ENCODE measurements at regions not wholly inside any gene's neighbourhood (a gene's known extent, or its start where the extent isn't known, plus 50 kb on each side); places are given as distances from the start of the nearest gene placed in this dataset.

- no peak for TF ChIP-seq RAD21 (conservative IDR thresholded peaks at IDR 0.05)
- no peak for TF ChIP-seq EZH2 (IDR thresholded peaks at IDR 0.05; ENCODE audit: borderline replicate concordance, insufficient read depth, low read length, poor library complexity, severe bottlenecking)
- TF ChIP-seq CTCF (IDR thresholded peaks at IDR 0.05; ENCODE audit: poor library complexity, severe bottlenecking), result no peak
- no peak for TF ChIP-seq TAF1 (IDR thresholded peaks at IDR 0.05; ENCODE audit: low read depth)
- TF ChIP-seq REST (IDR thresholded peaks at IDR 0.05; ENCODE audit: borderline replicate concordance), result no peak
- TF ChIP-seq EP300 (conservative IDR thresholded peaks at IDR 0.05; ENCODE audit: poor library complexity, severe bottlenecking), result no peak
These were observed 351.2 kb upstream of the ATP10A start for GRCh38 chr15:26214290-26214689.

All from neural cell (in vitro differentiated cells).